BLaER1 treated with 17β-estradiol and CSF1 and Interleukin-3, amounts not matched to agents 10 nM and 100 nM (cell line): ENCODE measurements at regions not wholly inside any gene's neighbourhood (a gene's known extent, or its start where the extent isn't known, plus 50 kb on each side); places are given as distances from the start of the nearest gene placed in this dataset.

ENCODE experiments used
- H3K27ac ChIP-seq, 11 experiments: shearing (Covaris generic); formaldehyde crosslinking; 2 replicates each; pipeline ENCODE4 v1.8.1; 2022
- H3K27me3 ChIP-seq, 11 experiments: shearing (Covaris generic); formaldehyde crosslinking; 2 replicates each; pipeline ENCODE4 v1.8.1; 2022
- H3K36me3 ChIP-seq, 11 experiments: shearing (Covaris generic); formaldehyde crosslinking; 2 replicates each; pipeline ENCODE4 v1.8.1; 2022
- H3K4me1 ChIP-seq, 10 experiments: shearing (Covaris generic); formaldehyde crosslinking; 2 replicates each; pipeline ENCODE4 v1.8.1; 2022
- H3K4me2 ChIP-seq, 11 experiments: shearing (Covaris generic); formaldehyde crosslinking; 2 replicates each; pipeline ENCODE4 v1.8.1; 2022
- H3K4me3 ChIP-seq, 10 experiments: shearing (Covaris generic); formaldehyde crosslinking; 2 replicates each; pipeline ENCODE4 v1.8.1; 2022
- H3K9ac ChIP-seq, 11 experiments: shearing (Covaris generic); formaldehyde crosslinking; 2 replicates each; pipeline ENCODE4 v1.8.1; 2022
- H3K9me3 ChIP-seq, 11 experiments: shearing (Covaris generic); formaldehyde crosslinking; replicated peaks in 1 of 11; 2 replicates each; pipeline ENCODE4 v1.8.1; 2022
- H4K20me1 ChIP-seq, 11 experiments: shearing (Covaris generic); formaldehyde crosslinking; 2 replicates each; pipeline ENCODE4 v1.8.1; 2022
- Cebpa-rat ChIP-seq, 11 experiments: shearing (Covaris generic); IDR thresholded peaks; 2 replicates each; pipeline ENCODE4 v1.8.1; 2022

DNA sequence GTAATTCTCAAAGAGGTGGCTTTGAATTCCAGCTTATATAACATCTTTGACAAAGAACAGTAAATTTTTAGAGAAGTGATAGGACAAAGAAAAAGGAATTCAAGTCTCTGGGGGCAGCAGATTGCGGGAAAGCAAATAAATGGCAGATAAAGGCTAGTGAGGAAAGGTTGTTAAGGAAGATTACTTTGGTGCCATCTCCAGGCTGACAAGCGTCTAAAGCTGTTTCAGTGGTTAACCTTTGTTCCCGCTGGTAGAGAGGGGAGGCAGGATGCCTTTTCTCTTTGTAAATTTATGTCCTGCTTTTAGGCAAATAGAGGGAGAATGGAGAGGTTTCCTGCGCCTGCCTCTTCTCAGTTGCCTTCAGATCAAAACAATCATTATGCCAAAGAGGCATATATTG, 431.2 kb upstream of the CHST9 start:
- H4K20me1 ChIP-seq, result no peaks in the 10 kb centered on the region
- H3K9me3 ChIP-seq, result no peaks in the 10 kb centered on the region
- no peak overlapping the region for H3K9ac ChIP-seq
- H3K27me3 ChIP-seq, result no peaks in the 10 kb centered on the region
- H3K36me3 ChIP-seq, result no peaks in the 10 kb centered on the region
- H3K4me1 ChIP-seq, result no peaks in the 10 kb centered on the region
- TF ChIP-seq Cebpa-rat (IDR thresholded peaks at IDR 0.05), result no peak
- no peak overlapping the region for H3K4me3 ChIP-seq
- H3K4me2 ChIP-seq, result no peak overlapping the region
- no peak overlapping the region for H3K27ac ChIP-seq

GRCh38 chr18:27614951-27615844, 430.1 kb upstream of the CHST9 start:
- no peak overlapping the region for H3K4me3 ChIP-seq
- no peaks in the 10 kb centered on the region for H3K36me3 ChIP-seq
- no peaks in the 10 kb centered on the region for H4K20me1 ChIP-seq
- no peaks in the 10 kb centered on the region for H3K27me3 ChIP-seq
- no peak for TF ChIP-seq Cebpa-rat (IDR thresholded peaks at IDR 0.05)
- no peak overlapping the region for H3K27ac ChIP-seq
- H3K9me3 ChIP-seq, result no peaks in the 10 kb centered on the region
- no peaks in the 10 kb centered on the region for H3K4me1 ChIP-seq
- no peak overlapping the region for H3K9ac ChIP-seq
- H3K4me2 ChIP-seq, result no peak overlapping the region

DNA sequence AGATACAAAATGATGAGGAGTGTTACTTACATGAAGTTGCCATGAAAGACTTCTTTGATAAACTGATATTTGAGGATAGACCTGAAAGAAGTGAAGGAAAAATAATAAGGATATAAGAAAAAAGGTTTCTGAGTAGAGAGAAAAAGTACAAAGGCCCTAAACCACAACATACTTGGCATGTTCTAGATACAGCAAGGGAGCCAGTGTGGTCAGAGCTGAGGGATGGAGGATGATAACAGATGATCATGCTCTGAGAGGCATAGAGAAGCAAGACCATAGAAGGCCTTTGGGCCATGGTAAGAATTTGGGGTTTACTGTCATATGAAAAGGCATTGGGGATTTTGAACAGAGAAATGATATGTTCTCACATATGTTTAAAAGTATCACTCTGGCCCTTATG, 424.1 kb upstream of the CHST9 start:
- Histone ChIP-seq H3K27ac (no peak overlapping the region), H3K4me2 (no peak overlapping the region), H3K9me3 (no peaks in the 10 kb centered on the region), H4K20me1 (no peaks in the 10 kb centered on the region), H3K4me1 (no peaks in the 10 kb centered on the region), H3K4me3 (no peak overlapping the region), H3K27me3 (no peaks in the 10 kb centered on the region), H3K36me3 (no peaks in the 10 kb centered on the region), H3K9ac (no peak overlapping the region)
- no peak for TF ChIP-seq Cebpa-rat (IDR thresholded peaks at IDR 0.05)

- no peak overlapping the region for H3K9ac ChIP-seq
- no peaks in the 10 kb centered on the region for H3K4me1 ChIP-seq
- no peaks in the 10 kb centered on the region for H3K36me3 ChIP-seq
- H4K20me1 ChIP-seq, result no peaks in the 10 kb centered on the region
- no peak overlapping the region for H3K27ac ChIP-seq
- H3K27me3 ChIP-seq, result no peaks in the 10 kb centered on the region
- no peak overlapping the region for H3K4me2 ChIP-seq
- no peaks in the 10 kb centered on the region for H3K9me3 ChIP-seq
- TF ChIP-seq Cebpa-rat (IDR thresholded peaks at IDR 0.05), result no peak
- H3K4me3 ChIP-seq, result no peak overlapping the region
Measured at GRCh38 chr18:27608742-27609141, 423.6 kb upstream of the CHST9 start.

DNA sequence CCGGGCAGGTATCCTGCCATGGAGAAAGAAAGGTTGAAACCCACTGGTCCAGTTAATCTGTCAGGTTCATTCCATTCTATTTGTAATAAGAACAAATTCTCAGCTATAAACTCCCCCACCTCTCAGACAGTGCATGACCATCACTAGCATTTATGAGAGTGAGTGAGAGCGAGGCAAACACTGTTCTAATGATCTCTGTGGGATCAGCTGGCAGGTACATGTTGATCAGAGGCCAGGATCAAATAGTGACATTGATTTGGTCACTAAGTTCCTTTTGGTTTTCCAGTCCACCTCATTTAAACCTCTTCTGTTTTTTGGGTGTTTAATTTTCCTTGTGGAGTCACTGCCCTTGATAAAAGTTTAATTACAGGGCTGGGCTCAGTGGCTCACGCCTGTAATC, 423.1 kb upstream of the CHST9 start:
- Histone ChIP-seq H3K27me3 (no peaks in the 10 kb centered on the region), H3K36me3 (no peaks in the 10 kb centered on the region), H4K20me1 (no peaks in the 10 kb centered on the region), H3K4me3 (no peak overlapping the region), H3K4me2 (no peak overlapping the region), H3K27ac (no peak overlapping the region), H3K9ac (no peak overlapping the region), H3K9me3 (no peaks in the 10 kb centered on the region), H3K4me1 (no peaks in the 10 kb centered on the region)
- no peak for TF ChIP-seq Cebpa-rat (IDR thresholded peaks at IDR 0.05)

DNA sequence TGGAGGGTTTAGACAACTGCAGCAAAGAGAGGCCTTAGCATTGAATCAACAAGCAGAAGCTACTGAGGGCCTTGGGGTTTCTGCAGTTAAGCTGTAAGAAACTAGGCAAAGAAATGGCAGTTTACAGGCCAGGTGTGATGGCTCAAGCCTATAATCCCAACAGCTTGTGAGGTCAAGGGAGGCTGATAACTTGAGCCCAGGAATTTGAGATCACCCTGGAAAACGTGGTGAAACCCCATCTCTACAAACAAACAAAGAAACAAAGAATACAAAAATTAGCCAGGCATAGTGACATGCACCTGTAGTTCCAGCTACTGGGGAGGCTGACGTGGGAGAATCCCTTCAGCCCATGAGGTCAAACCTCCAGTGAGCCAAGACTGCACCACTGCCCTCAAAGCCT, 421.6 kb upstream of the CHST9 start:
- Histone ChIP-seq H3K9me3 (no peaks in the 10 kb centered on the region), H3K4me1 (no peaks in the 10 kb centered on the region), H3K27me3 (no peaks in the 10 kb centered on the region), H3K36me3 (no peaks in the 10 kb centered on the region), H4K20me1 (no peaks in the 10 kb centered on the region), H3K4me2 (no peak overlapping the region), H3K27ac (no peak overlapping the region), H3K4me3 (no peak overlapping the region), H3K9ac (no peak overlapping the region)
- TF ChIP-seq Cebpa-rat (IDR thresholded peaks at IDR 0.05), result no peak

GRCh38 chr18:27605107-27605834, 420.2 kb upstream of the CHST9 start:
- Histone ChIP-seq H3K27ac (no peak overlapping the region), H3K9ac (no peak overlapping the region)
- TF ChIP-seq Cebpa-rat (IDR thresholded peaks at IDR 0.05), result no peak

GRCh38 chr18:27604583-27604982, 419.5 kb upstream of the CHST9 start:
- no peak overlapping the region for H3K27ac ChIP-seq
- H3K27me3 ChIP-seq, result no peaks in the 10 kb centered on the region
- no peaks in the 10 kb centered on the region for H4K20me1 ChIP-seq
- no peak overlapping the region for H3K9ac ChIP-seq
- H3K4me3 ChIP-seq, result no peak overlapping the region
- no peaks in the 10 kb centered on the region for H3K9me3 ChIP-seq
- no peak overlapping the region for H3K4me2 ChIP-seq
- H3K36me3 ChIP-seq, result no peaks in the 10 kb centered on the region
- TF ChIP-seq Cebpa-rat (IDR thresholded peaks at IDR 0.05), result no peak
- H3K4me1 ChIP-seq, result no peaks in the 10 kb centered on the region

More at GRCh38 chr18:27605107-27605834, 420.2 kb upstream of the CHST9 start:
- no peaks in the 10 kb centered on the region for H3K9me3 ChIP-seq
- H3K4me1 ChIP-seq, result no peaks in the 10 kb centered on the region
- H3K36me3 ChIP-seq, result no peaks in the 10 kb centered on the region
- H3K27me3 ChIP-seq, result no peaks in the 10 kb centered on the region
- no peak overlapping the region for H3K4me2 ChIP-seq
- H3K4me3 ChIP-seq, result no peak overlapping the region
- H4K20me1 ChIP-seq, result no peaks in the 10 kb centered on the region

- Histone ChIP-seq H3K4me2 (no peak overlapping the region), H3K36me3 (no peaks in the 10 kb centered on the region), H3K9me3 (no peaks in the 10 kb centered on the region), H3K9ac (no peak overlapping the region), H3K4me1 (no peaks in the 10 kb centered on the region), H4K20me1 (no peaks in the 10 kb centered on the region), H3K27ac (no peak overlapping the region), H3K4me3 (no peak overlapping the region), H3K27me3 (no peaks in the 10 kb centered on the region)
- peak; percentile 14 to 94 (median 77); a peak in 19 of 22 replicates for TF ChIP-seq Cebpa-rat (IDR thresholded peaks at IDR 0.05)
Measured at GRCh38 chr18:27602092-27602491, 417.0 kb upstream of the CHST9 start.

DNA sequence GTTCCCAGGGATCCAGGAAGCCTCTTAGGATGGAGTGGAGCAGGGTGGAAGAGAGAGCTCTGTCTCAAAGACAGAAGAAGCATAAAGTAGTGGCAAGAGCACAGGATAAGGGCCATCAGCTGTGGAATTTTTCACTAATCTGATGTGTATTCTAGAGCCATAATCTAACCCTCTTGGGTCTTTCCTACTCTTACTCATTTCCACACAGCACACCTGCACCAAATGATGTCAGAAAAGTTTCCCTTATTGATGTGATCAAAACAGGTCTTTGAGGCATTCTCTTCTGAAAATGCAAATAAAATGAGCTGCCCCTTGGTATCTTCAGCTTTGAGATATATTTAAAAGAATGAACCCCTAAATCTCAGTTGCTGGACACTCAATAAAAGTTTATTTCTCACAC, 415.1 kb upstream of the CHST9 start:
- Histone ChIP-seq H4K20me1 (no peaks in the 10 kb centered on the region), H3K27me3 (no peaks in the 10 kb centered on the region), H3K4me1 (peaks cover 0 to 9% (median 3%) of the 10 kb centered on the region in 10 experiments; a peak in 7 of 20 replicates), H3K27ac (no peak overlapping the region), H3K36me3 (no peaks in the 10 kb centered on the region), H3K9ac (no peak overlapping the region), H3K9me3 (no peaks in the 10 kb centered on the region), H3K4me3 (no peak overlapping the region), H3K4me2 (no peak overlapping the region)
- no peak for TF ChIP-seq Cebpa-rat (IDR thresholded peaks at IDR 0.05)
